ENCODE measurements at regions not wholly inside any gene's neighbourhood (a gene's known extent, or its start where the extent isn't known, plus 50 kb on each side); places are given as distances from the start of the nearest gene placed in this dataset.

- DNase-seq = no peak
- no peaks in the 10 kb centered on the region for H3K27me3 ChIP-seq
- TF ChIP-seq CTCF (IDR thresholded peaks at IDR 0.05) (no peak), POLR2A (IDR thresholded peaks at IDR 0.05) (no peak)
These were observed 103.0 kb upstream of the MOCS1 start for GRCh38 chr6:40037271-40037670.

GRCh38 chr6:40036186-40036585 lies 101.9 kb upstream of the MOCS1 start:
- Histone ChIP-seq H3K4me3 (no peak overlapping the region), H3K4me1 (no peaks in the 10 kb centered on the region), H3K36me3 (no peaks in the 10 kb centered on the region), H3K27ac (no peak overlapping the region), H3K9me3 (no peaks in the 10 kb centered on the region), H3K27me3 (no peaks in the 10 kb centered on the region)
- no peak for DNase-seq
- TF ChIP-seq POLR2A (IDR thresholded peaks at IDR 0.05) = no peak
- TF ChIP-seq CTCF (IDR thresholded peaks at IDR 0.05) = no peak
- intact Hi-C loops (cut with DNase I; ENCODE audit: low total_unique reads) = no loop called here

More at GRCh38 chr6:40037271-40037670, 103.0 kb upstream of the MOCS1 start:
- Histone ChIP-seq H3K27ac (no peak overlapping the region), H3K4me1 (no peaks in the 10 kb centered on the region), H3K4me3 (no peak overlapping the region), H3K9me3 (no peaks in the 10 kb centered on the region), H3K36me3 (no peaks in the 10 kb centered on the region)
- intact Hi-C loops (cut with DNase I; ENCODE audit: low total_unique reads) = no loop called here

GRCh38 chr6:40028449-40028848 lies 94.2 kb upstream of the MOCS1 start:
- intact Hi-C loops (cut with DNase I; ENCODE audit: low total_unique reads) = no loop called here
- Histone ChIP-seq H3K9me3 (no peaks in the 10 kb centered on the region), H3K36me3 (no peaks in the 10 kb centered on the region), H3K27ac (no peak overlapping the region), H3K27me3 (no peaks in the 10 kb centered on the region), H3K4me3 (no peak overlapping the region), H3K4me1 (no peaks in the 10 kb centered on the region)
- no peak for TF ChIP-seq POLR2A (IDR thresholded peaks at IDR 0.05)
- TF ChIP-seq CTCF (IDR thresholded peaks at IDR 0.05) = no peak
- no peak for DNase-seq

GRCh38 chr6:40022867-40023266 lies 88.6 kb upstream of the MOCS1 start:
- Histone ChIP-seq H3K4me1 (no peaks in the 10 kb centered on the region), H3K4me3 (no peak overlapping the region), H3K27ac (no peak overlapping the region), H3K36me3 (no peaks in the 10 kb centered on the region), H3K27me3 (no peaks in the 10 kb centered on the region), H3K9me3 (no peaks in the 10 kb centered on the region)
- intact Hi-C loops (cut with DNase I; ENCODE audit: low total_unique reads) = no loop called here
- no peak for DNase-seq
- TF ChIP-seq CTCF (IDR thresholded peaks at IDR 0.05) = no peak
- TF ChIP-seq POLR2A (IDR thresholded peaks at IDR 0.05) = no peak

GRCh38 chr6:40020166-40020565 lies 85.9 kb upstream of the MOCS1 start:
- H3K4me1 ChIP-seq = no peaks in the 10 kb centered on the region
- H3K27me3 ChIP-seq = no peaks in the 10 kb centered on the region
- H3K9me3 ChIP-seq = no peaks in the 10 kb centered on the region
- intact Hi-C loops (cut with DNase I; ENCODE audit: low total_unique reads) = no loop called here
- no peak overlapping the region for H3K4me3 ChIP-seq
- no peak for TF ChIP-seq CTCF (IDR thresholded peaks at IDR 0.05)
- no peak for DNase-seq
- no peaks in the 10 kb centered on the region for H3K36me3 ChIP-seq
- no peak overlapping the region for H3K27ac ChIP-seq
